Fibroblast of mammary gland (primary cell): ENCODE measurements at regions not wholly inside any gene's neighbourhood (a gene's known extent, or its start where the extent isn't known, plus 50 kb on each side); places are given as distances from the start of the nearest gene placed in this dataset.
A peak's percentile ranks its signal among the peaks of the same experiment; 100 is the strongest.

Experiments used
- DNase-seq: peaks from one replicate; pipeline ENCODE4 v3.0.0-alpha.2; 2010; ENCODE audit warnings: low read depth
- H3K4me3 ChIP-seq: 2 replicates; pipeline ENCODE4 v1.5.1; 2011; ENCODE audit warnings: low read depth, mild to moderate bottlenecking, low read length, moderate library complexity; ENCODE audit not compliant: control insufficient read depth
- CTCF ChIP-seq: conservative IDR thresholded peaks from 2 replicates; pipeline ENCODE4 v1.5.1; 2011; ENCODE audit warnings: low read depth, low read length, inconsistent platforms; ENCODE audit not compliant: control insufficient read depth, insufficient read depth

- TF ChIP-seq CTCF, result no peak
- peak; percentile 38 for DNase-seq
- no peak overlapping the region for H3K4me3 ChIP-seq
These were observed 66.1 kb upstream of the SLC39A8 start for GRCh38 chr4:102411408-102411807.

- TF ChIP-seq CTCF, result no peak
- DNase-seq, result no peak
- H3K4me3 ChIP-seq, result no peak overlapping the region
These were observed 71.5 kb upstream of the SLC39A8 start for GRCh38 chr4:102416765-102417164.

- DNase-seq, result peak; percentile 58
- no peak overlapping the region for H3K4me3 ChIP-seq
- peak; percentile 26 for TF ChIP-seq CTCF
These were observed 75.5 kb upstream of the SLC39A8 start for GRCh38 chr4:102420563-102421398.

GRCh38 chr4:102422843-102423242 is 77.6 kb upstream of the SLC39A8 start:
- H3K4me3 ChIP-seq, result no peak overlapping the region
- DNase-seq, result no peak
- TF ChIP-seq CTCF, result no peak

- no peak for TF ChIP-seq CTCF
- DNase-seq, result no peak
- H3K4me3 ChIP-seq, result no peak overlapping the region
These were observed 77.8 kb upstream of the NFKB1 start for GRCh38 chr4:102423375-102423774.

GRCh38 chr4:102427371-102427998 is 73.7 kb upstream of the NFKB1 start:
- no peak for TF ChIP-seq CTCF
- no peak for DNase-seq
- H3K4me3 ChIP-seq, result no peak overlapping the region
